GM19463 (cell line): ENCODE measurements at regions not wholly inside any gene's neighbourhood (a gene's known extent, or its start where the extent isn't known, plus 50 kb on each side); places are given as distances from the start of the nearest gene placed in this dataset.

Experiments used
- ATAC-seq: cut with Tn5 transposase; IDR thresholded peaks from one replicate; pipeline ENCODE4 v1.9.1; 2021; ENCODE audit warnings: mild to moderate bottlenecking, moderate library complexity; ENCODE audit not compliant: unreplicated experiment

DNA sequence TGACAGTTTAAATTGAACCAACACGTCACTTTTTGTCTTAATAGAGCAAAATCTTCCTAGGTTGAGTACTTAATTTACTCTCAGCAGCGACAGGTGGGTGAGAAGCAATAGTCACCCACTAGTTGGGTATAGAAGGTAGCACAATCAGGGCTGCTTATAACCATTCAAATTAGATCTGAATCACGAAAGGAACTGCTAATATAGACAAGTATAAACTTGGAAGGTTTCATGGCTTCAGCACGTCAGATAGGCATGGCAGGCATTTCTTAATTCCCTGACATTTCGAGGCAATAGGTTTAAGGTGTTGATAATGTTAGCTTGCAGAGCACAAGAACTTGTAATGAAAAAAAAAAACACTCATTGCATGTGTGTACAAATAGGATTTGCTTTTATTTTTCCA lies 853.4 kb downstream of the PCDH7 start:
- no peak for ATAC-seq

DNA sequence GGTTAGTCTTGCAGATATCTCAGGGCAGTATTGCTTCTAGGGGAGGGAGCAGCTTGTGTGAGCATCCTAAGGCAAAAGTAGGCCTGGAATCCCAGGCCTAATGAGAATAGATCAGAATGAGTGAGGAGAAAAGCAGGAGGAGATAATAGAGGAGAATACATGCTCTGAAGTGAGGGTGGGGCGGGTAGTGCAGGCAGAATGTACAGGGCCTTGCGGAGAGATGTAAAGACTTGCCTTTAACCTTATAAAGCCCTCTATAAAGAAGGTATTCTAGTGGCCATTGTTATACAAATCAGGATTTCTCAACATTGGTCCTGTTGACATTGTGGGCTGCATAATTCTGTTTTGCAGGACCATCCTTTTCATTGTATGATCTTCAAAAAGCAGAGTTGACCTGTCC lies 855.3 kb downstream of the PCDH7 start:
- no peak for ATAC-seq

DNA sequence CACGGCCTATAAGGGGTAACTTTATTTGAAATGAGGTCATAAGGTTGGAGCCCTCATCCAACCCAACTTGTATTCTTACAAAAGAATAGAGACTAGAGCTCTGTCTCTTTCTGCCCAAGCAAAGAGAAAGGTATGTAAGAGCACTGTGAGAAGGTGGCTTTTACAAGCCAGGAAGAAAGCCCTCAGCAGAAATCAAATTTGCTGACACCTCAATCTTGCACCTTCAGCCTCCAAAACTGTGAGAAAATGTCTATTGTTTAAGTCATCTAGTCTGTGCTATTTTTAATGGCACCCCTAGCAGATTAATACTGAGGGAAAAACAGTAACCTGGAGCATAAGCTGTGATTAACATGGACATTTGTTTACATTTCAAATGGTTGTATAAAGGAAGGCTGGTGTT lies 860.7 kb downstream of the PCDH7 start:
- ATAC-seq: no peak

DNA sequence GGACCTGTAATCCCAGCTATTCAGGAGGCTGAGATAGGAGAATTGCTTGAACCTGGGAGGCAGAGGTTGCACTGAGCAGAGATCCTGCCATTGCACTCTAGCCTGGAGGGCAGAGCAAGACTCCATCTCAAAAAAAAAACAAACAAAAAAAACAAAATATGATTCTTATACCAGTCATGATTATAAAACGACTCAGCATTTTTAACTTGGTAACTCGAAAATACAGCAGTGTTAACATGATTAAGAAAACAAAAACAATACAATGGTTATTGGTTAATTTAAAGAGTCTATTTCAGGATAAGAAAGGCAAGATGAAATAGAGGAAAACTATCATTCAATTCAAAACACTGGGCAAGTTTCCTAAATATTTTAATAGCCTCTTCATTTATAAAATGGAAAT lies 865.3 kb downstream of the PCDH7 start:
- no peak for ATAC-seq

DNA sequence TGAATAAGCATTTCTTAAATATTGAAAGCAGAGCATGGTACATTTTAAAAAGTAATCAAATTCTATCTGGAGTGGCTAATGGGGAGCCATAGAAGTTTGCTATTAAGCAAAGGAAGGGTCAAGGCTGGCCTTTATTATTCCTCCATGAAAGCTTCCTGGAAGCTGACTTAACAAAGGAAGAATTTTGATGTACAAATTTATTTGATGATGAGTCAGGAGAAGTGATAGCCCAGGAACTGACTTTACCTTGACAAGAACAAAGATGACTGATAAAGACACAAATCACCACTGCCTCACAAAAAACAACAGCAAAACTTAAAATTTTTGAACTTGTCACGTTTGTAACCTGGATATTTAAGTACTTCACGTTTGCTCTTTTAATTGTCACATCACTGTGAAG lies 872.1 kb downstream of the PCDH7 start:
- no peak for ATAC-seq

DNA sequence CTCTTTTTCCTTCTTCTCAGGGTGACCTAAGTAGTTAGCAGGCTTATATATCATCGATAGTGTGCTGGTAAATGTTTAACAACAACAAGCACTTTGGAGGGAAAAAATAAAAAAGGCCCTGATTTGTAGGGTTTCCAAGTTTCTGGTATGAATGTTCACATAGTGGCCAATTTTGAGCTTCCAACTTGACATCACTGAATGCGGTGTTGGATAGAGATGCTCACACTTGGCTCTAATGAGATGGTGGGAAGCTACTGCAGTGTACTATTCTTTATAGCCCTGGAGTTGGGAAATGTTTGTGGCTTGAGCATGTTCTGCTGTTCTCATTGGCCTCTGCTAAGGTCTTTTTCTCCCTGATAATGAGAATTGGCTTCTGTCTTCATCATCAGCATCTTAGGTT lies 875.3 kb downstream of the PCDH7 start:
- no peak for ATAC-seq

DNA sequence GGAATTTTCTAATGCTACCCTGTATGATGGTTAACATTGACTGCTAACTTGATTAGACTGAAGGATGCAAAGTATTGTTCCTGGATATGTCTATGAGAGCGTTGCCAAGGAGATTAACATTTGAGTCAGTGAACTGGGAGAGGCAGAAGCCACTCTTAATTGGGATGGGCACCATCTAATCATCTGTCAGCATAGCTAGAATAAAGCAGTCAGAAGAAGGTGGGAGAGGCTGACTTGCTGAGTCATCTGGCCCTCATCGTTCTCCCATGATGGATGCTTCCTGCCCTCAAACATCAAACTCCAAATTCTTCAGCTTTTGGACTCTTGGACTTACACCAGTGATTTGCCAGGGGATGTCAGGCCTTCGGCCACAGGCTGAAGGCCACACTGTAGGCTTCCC lies 878.5 kb downstream of the PCDH7 start:
- ATAC-seq: no peak

DNA sequence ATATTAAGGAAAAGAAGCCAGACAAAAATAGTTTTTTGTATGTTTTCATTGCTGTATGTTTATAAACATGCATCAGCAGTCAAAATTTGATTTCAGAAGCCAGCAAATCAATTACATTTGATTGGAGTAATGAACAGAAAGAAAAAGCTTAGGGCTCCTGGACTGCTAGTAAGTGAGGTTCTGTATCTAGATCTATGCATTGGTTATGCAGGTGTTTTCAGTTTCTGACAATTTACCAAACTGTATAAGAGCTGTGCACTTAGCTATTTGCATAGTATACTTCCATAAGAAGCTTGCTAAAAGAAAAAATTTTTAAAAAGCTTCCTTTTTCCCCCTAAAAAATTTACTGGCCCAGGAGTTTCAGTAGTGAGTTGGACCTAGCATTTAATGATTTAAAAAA lies 881.6 kb downstream of the PCDH7 start:
- ATAC-seq: no peak

DNA sequence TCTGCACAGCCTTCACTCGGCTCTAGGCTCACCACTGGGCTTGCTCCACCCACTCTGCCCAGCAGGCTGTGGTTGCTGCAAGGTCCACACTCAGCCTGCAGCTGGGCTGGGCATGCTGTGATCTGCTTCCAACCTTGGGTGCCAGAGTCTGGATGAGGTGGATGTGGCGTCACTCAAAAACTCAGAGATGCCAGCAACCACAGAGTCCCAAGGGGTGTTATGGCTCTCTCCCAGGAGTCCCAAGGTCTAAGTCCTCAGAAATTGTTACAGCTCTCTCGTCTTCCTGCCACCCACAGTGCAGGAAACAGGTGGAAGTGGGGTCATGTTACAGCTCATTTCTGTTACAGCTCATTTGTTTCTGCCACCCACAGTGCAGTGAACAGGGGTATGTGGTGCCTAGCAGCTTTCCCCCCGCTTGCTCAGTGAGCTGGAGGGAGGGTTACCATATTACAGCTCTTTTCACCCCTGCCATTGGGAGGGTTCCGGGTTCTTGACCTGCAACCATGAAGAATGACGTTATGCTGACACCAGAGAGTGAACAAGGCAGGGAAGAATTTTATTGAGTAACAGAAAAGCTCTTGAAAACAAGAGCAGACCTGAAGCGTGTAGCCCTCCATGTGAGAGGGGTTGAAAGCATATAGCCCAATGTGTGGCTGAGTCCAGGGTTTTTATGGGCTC lies 893.9 kb downstream of the PCDH7 start:
- ATAC-seq: no peak

DNA sequence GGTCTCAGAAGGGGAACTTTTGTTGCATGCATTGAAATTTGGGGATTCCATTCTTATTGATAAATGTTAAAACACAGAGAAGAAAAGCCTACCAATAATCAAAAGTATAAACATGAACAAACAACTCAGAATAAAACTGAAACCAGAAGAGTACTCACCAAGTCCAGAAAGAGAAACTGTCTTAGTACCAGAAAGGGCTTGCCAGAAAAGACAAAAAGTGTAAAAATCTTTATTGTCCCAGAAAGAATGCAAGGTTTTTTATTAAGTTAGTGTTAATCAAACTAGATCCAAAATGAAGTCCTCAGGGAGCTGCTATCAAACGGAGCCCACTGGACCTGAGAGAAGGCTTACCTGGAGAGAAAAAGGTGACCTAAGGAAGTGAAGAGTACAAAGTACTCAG lies 897.5 kb downstream of the PCDH7 start:
- ATAC-seq: no peak

DNA sequence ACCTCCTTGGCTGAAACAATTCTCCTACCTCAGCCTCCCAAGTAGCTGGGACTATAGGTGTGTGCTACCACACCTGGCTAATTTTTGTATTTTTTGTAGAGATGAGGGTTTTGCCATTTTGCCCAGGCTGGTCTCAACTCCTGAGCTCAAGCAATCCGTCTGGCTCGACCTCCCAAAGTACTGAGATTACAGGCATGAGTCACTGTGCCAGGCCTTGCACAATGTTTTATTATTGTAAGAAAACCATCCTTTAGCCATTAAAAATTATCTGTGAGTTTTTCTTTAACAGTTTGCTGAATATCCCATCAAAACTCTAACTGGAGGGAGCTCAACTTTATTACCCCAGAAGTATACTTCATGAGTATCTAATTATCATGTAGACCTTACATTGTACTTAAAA lies 900.3 kb downstream of the PCDH7 start:
- ATAC-seq: no peak

DNA sequence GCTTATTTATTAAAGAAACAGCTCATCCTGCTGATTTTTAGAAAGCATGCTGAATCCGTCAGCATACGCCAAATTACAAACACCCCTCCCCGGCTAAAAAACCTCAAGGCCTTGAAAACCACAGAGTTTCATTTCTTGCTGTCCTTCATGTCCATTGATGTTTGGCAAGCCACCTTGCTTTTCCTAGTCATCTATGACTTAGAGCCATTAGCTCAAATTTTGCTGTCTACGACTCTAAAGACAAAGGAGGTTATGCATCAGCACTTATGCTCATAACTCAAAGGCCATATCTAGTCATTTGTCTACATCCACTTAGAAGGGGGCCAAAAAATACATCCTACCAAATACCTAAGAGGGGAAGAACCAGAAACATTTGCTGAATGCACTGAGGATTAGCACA lies 925.1 kb downstream of the PCDH7 start:
- ATAC-seq: no peak

DNA sequence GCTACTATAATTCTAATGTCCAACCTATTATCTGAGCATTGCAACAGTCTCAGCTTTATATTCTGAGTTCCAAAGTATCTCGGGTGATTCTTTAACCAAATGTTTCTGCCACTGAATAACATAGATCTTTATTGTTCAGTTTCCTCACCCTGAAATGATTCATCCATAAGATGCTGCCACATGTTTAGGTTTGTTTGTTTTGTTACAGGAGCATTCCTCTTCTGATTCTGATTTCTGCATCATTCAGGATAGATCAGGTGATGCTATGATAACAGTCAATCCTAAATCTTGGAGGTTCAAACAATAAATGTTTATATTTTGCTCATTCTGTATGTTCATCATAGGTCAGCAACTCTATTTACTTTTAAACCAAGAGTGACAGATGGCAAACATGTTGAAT lies 927.6 kb downstream of the PCDH7 start:
- no peak for ATAC-seq

DNA sequence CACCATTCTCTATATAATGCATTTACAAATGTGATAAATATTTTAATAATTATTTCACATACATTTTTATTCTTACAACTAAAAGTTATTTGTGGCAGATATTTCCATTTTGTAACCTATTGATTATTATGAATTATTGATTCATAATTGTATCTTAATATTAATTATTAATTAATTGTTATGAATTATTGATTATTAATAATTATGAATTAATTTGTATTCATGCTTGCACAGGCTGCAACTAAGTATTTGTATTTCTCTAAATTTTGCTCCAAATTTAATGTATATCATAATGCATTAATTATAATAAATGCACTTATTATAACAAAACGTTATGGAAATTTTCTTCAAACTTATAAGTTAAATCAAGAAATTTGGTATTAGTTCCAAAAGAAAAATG lies 929.7 kb downstream of the PCDH7 start:
- ATAC-seq: no peak

DNA sequence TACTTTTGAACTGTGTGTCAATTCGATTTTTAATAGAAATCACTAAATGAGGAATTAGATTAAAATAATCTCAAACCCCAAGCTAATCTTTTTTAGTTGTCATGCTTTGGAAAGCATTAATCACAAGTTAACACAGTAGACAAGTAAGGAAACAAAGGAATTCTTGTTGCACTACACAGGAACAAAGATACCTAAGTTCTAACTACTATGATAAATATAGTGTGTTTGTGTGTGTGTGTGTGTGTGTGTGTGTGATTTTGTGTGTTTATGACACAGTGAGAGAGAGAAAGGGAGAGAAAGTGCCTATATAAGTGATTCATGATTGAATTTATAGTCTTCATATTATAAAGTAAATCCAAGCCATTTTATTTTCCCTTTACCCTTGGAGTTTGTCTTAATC lies 931.4 kb downstream of the PCDH7 start:
- no peak for ATAC-seq

DNA sequence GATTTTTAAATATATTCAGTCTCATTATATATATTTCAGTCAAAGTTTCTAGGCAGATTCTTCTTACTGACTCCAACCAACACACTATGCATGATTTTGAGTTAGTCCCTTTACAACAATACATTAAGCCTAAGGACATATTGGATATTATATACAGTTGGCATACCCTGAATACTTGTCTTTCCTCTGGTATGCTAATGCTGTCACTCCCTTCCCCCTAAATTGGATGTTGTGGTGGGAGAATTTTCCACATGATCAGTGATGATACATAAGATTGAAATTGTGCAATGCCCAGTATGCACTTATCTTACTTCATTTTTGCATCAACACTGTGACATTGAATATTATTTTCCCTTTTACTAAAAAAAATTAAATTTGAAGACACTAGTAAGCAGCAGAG lies 935.2 kb downstream of the PCDH7 start:
- ATAC-seq: no peak

DNA sequence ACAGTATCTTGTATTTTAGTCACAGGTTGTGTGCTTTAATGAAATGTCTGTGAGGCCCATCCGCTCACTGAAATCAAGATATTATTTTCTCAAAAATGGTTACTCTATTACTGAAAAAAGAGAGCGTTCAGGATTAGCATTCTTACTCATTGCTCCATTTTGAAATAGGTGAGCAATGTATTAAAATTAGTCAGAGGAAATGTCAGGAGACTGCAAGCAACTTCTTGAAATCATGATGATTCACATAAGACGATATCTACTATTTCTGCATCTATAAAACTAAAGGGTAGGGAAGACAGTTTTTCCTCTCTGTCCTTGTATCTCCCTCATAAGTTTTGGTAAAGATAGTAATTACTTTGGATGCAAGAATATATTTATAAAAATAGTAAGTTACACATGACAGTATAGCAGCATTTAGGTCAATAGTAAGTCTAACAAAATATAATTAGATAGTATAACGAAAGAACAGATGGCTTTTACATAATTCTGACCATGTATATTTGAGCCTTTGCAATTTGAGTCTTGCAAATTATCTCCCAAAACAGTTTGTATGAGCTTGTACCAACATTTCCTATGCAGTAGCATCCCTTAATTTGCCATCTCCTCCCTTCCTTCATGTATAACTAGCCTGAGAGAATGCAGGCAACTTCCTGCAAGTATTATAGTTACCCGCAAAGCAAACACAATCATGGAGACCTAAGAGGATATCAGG lies 937.8 kb downstream of the PCDH7 start:
- no peak for ATAC-seq

DNA sequence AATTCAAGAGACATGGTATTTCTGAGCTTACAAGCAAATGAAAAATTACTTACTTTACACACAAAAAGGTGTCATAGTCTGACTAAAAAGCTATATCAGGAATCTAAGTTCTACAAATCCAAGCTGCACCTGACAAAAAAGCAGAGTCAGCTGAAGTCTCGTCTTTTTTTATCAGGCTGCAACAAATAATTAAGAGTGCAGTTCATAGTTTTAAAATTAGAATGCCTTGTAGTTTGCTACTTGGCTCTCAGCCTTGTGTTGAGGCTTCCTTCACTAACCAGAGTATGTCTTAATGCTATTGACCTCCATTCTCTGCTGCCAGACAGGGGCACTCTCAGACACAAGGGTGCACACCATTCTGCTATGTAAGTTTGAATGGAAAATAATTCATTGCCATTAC lies 940.7 kb downstream of the PCDH7 start:
- ATAC-seq: no peak

DNA sequence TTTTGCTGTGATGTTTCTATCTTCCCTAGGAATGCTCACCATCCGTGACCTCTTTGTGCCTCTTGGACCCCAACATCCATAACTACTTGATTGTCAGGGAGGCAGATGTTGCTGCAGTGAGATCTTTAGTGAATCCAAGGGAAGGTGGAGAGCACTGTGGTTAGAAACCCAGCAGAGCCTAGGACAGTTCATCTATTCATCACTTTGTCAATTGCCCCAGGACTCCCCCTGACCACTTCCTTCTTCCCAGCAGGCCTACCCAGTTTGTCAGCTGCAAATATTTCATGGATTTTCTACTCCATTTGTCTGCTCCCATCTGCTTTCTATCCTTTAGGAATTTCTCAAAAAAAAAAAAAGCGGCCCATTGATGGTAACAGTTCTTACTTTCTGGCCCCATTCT lies 942.8 kb downstream of the PCDH7 start:
- ATAC-seq: no peak

DNA sequence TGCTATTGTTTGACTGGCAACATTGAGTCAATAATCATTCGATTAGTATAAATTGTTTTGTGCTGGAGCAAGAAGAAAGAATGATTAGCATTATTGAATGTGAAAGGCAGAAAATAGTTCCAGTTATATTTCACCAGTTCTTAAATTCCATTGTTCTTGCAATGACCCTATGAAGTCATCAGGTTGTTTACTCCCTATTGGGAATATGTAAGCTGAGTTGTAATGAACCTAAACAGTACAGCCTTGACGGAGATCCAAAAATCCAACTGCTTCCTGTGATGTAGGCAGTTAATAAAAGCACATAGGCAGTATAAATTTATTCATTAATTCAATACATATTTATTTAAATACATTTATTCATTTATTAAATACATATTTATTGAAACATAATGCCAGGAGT lies 947.5 kb downstream of the PCDH7 start:
- ATAC-seq: no peak

DNA sequence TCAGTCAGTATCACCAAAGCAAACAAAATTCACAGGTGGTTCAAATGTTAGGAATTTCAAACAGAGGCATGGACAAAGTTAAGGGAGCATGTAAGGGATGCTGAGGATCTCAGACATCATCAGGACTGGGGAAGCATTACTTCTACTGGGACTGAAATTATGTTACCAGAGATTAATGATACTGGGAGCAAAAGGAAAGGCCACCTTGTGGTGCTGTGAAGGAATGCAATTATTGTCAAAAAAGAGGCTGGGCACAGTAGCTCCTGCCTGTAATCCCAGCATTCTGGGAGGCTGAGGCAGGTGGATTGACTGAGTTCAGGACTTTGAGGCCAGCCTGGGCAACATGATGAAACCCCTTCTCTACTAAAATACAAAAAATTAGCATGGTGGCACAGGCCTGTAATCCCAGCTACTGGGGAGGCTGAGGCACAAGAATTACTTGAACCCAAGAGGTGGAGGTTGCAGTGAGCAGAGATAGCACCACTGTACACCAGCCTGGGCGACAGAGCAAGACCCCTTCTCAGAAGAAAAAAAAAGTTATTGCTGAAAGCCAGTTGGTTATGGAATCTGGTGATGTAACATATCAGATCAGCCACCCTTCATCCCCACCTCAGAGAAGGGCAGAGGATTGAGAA lies 954.3 kb downstream of the PCDH7 start:
- ATAC-seq: no peak

DNA sequence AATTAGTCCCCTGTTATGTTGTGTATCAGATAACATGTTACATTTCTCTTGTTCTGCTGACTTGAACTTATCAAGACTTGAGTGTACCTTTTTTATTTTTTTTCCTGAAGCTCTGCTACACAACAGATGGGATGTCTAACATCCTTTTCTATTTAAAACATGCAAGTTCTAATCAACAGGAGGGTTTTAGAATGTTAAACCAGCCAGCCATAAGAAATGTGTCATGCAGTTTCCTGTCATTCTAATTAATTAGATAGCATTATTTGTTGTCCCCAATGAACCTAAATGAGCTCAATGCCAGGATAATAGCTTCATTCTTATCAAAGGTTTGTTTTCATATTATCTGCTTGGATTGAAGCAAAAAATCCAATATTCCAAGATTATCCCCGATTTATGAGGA lies 958.2 kb downstream of the PCDH7 start:
- no peak for ATAC-seq

DNA sequence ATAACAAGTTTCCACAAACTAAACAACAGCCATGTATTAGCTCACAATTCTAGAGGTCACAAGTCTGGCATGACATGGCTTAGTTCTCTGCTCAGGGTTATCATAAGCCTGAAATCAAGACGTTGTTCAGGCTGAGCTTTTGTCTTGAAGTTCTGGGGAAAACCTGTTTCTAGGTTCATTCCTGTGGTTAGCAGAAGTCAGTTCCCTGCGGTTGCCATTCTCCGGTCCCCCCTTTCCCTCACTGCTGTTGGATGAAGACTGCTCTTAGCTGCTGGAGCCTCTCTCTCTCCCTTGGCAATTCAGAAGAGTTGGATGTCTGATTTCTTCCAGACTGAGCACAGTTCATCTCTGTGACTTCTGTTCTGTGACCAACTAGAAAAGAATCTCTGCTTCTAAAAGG lies 962.6 kb downstream of the PCDH7 start:
- no peak for ATAC-seq
